Heart left ventricle (tissue), 13 donors: ENCODE measurements at regions not wholly inside any gene's neighbourhood (a gene's known extent, or its start where the extent isn't known, plus 50 kb on each side); places are given as distances from the start of the nearest gene placed in this dataset.

Experiments
- CTCF ChIP-seq, 12 donors: fragments of 200-600 bp; sonication (generic) in 4 of 12; IDR thresholded peaks; one replicate each; pipeline versions ENCODE4 v1.5.0 to v1.8.0; 2018 to 2022; ENCODE audit warnings: antibody characterized with exemption in 12 of 12, mild to moderate bottlenecking in 5 of 12
- POLR2A ChIP-seq, 2 donors: fragments of 450-650 bp; IDR thresholded peaks; one replicate each; pipeline ENCODE4 v1.6.1; 2017; ENCODE audit warnings: antibody characterized with exemption in 2 of 2, mild to moderate bottlenecking in 2 of 2, moderate library complexity in 2 of 2
- donor health status: ischemic (EF 13 %, LVEDD 7.1; RV severe dilation, severe dysfunction).
- donor health status: DM: no; HTN: yes; CAD: no.
- donor health status: DM: no; HTN: no; CAD: no.
- donor health status: ischemic (EF 25% LVEDD 6.9; RV normal size, moderate dysfunction).
- donor health status: ischemic (EF 25% LVEDD 5.7; RV mildly dilated, moderate dysfunction).
- donor health status: ischemic (EF 35%, LVEDD 5.7; RV mildly dilated, moderate dysfunction).
- donor health status: nonischemic (EF 11% LVEDD 7.7; RV severe dilation, severe dysfunction).
- donor health status: DM: yes; HTN: yes; CAD: no.
- donor health status: PGD.
- donor health status: ischemic (EF 29% LVEDD 5.4; RV normal size, mild dysfunction).
- donor health status: nonischemic (EF 23%, LVEDD 6.1; RV moderate dilation, normal function).

DNA sequence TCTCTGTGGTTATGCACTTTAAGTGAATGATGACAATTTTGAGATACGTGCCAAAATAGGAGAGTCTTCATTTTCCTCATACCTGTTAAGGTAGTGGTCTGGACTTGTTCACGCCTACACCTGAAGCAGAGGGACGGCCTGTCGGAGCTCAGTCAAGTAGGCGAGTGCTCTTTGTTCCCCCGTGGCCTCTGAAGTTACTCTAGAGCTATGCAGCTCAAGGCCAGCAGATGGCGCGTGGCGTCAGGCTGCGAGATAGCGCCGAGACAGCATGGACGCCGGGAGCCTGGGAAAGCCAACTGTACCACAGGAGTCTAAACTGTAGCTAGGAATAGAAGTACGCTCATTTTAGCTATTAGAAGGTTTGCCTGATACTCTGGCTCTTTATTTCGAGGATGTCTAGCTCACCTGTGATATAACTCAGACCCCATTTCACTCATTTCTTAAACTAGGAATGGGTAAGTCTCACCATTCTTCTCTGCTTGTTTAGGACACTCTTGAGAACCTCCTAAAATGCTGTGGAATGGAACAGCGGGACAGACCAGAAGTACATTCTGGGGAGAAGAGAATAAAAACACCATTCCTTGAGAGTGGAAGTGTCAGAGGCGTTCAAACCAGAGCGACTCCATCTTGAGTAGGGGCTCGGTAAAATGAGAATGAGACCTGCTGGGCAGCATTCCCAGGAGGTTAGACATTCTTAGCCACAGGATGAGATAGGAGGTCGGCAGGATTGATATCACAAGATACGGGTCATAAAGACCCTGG, 267.4 kb upstream of the HMGA2 start:
- TF ChIP-seq CTCF (IDR thresholded peaks at IDR 0.05) (peak; percentile 83 to 95 (median 92)), POLR2A (IDR thresholded peaks at IDR 0.05) (no peak)
